GM12878 (cell line): ENCODE measurements at regions not wholly inside any gene's neighbourhood (a gene's known extent, or its start where the extent isn't known, plus 50 kb on each side); places are given as distances from the start of the nearest gene placed in this dataset.

Experiments used
- ATF2 ChIP-seq: IDR thresholded peaks from 2 replicates; pipeline ENCODE4 v1.6.1; 2012; ENCODE audit warnings: low read length, inconsistent platforms
- BRCA1 ChIP-seq: IDR thresholded peaks from 2 replicates; pipeline ENCODE4 v1.6.1; 2011; ENCODE audit warnings: low read depth, low read length, improper control_type of control experiment
- CTCF ChIP-seq, 3 experiments: IDR thresholded peaks in 2 of 3; conservative IDR thresholded peaks in 1 of 3; 2 replicates each; pipeline ENCODE4 v1.5.1; 2011; ENCODE audit warnings: low read depth in 3 of 3, low read length in 3 of 3, mild to moderate bottlenecking in 3 of 3, control low read depth in 2 of 3, moderate library complexity in 2 of 3, inconsistent platforms in 1 of 3, mixed read lengths in 1 of 3; ENCODE audit not compliant: control insufficient read depth in 2 of 3, insufficient read depth in 1 of 3; ENCODE audit errors: extremely low read depth in 1 of 3
- SIN3A ChIP-seq: IDR thresholded peaks from 2 replicates; pipeline ENCODE4 v1.6.1; 2012; ENCODE audit warnings: low read depth, low read length, improper control_type of control experiment
- SREBF2 ChIP-seq: IDR thresholded peaks from 2 replicates; pipeline ENCODE4 v1.6.1; 2012; ENCODE audit warnings: mild to moderate bottlenecking, low read length

GRCh38 chrX:77017093-77017492, 430.1 kb upstream of the FGF16 start:
- TF ChIP-seq CTCF (IDR thresholded peaks at IDR 0.05 in 2 of 3, conservative IDR thresholded peaks at IDR 0.05 in 1 of 3; ENCODE audit: control insufficient read depth in 2 of 3, extremely low read depth in 1 of 3, insufficient read depth in 1 of 3, low read depth in 3 of 3, low read length in 3 of 3) (no peak), SIN3A (no peak), SREBF2 (no peak), BRCA1 (no peak), ATF2 (no peak)
